HL-60 (cell line): ENCODE measurements at regions not wholly inside any gene's neighbourhood (a gene's known extent, or its start where the extent isn't known, plus 50 kb on each side); places are given as distances from the start of the nearest gene placed in this dataset.

ENCODE experiments used
- DNase-seq, 2 experiments: peaks; one replicate each; pipeline ENCODE4 v3.0.0-alpha.2; 2010 to 2020; ENCODE audit warnings: low read depth in 1 of 2, low spot score in 1 of 2
- H3K27ac ChIP-seq: fragments of 250-450 bp; sonication (Bioruptor Pico); replicated peaks from 2 replicates; pipeline ENCODE4 v1.5.1; 2020; ENCODE audit warnings: mild to moderate bottlenecking, moderate library complexity
- H3K27me3 ChIP-seq: fragments of 250-450 bp; sonication (Bioruptor Pico); 2 replicates; pipeline ENCODE4 v1.5.1; 2021; ENCODE audit warnings: mild to moderate bottlenecking, moderate library complexity; ENCODE audit not compliant: insufficient read depth, poor library complexity, severe bottlenecking
- H3K4me3 ChIP-seq: replicated peaks from 2 replicates; pipeline ENCODE4 v1.5.1; 2011; ENCODE audit warnings: mild to moderate bottlenecking, control low read depth, low read length; ENCODE audit not compliant: insufficient read depth
- GABPA ChIP-seq: IDR thresholded peaks from 2 replicates; pipeline ENCODE4 v1.6.1; 2012; ENCODE audit warnings: low read depth
- POLR2AphosphoS5 ChIP-seq: IDR thresholded peaks from 2 replicates; pipeline ENCODE4 v1.6.1; 2012; ENCODE audit warnings: low read depth
- REST ChIP-seq: IDR thresholded peaks from 2 replicates; pipeline ENCODE4 v1.6.1; 2012; ENCODE audit warnings: low read depth; ENCODE audit not compliant: insufficient replicate concordance
- SPI1 ChIP-seq: IDR thresholded peaks from 2 replicates; pipeline ENCODE4 v1.6.1; 2012; ENCODE audit warnings: low read depth, mild to moderate bottlenecking, borderline replicate concordance
- TF ChIP-seq, protein P1 (sequence below): IDR thresholded peaks from one replicate; pipeline ENCODE4 v1.5.1; 2011; ENCODE audit warnings: low read length, control low read depth, inconsistent platforms; ENCODE audit not compliant: insufficient read depth

DNA sequence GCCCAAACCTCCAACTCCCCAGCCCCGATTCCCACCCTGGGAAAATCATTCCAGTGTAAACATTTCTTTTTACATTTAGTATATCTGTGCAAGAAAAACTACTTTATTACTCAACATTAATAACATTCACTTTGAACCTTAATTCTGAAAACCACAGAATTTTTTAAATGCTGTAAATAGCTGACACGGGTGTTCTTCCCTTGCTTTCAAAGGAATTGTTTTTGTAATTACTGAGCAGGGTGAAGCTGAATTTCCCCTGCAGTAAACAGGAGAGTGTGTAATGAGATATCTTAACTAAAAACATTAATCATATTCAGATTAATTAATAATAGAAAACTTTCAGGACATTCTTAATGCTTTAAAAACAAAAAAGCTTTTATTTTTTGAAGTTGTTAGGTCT, 99.3 kb upstream of the CITED2 start:
- Histone ChIP-seq H3K27me3 (no peaks in the 10 kb centered on the region), H3K27ac (peak overlapping the region; percentile 67), H3K4me3 (no peak overlapping the region)
- TF ChIP-seq GABPA: no peak
- no peak for TF ChIP-seq REST
- no peak for TF ChIP-seq SPI1
- TF ChIP-seq, protein P1, sequence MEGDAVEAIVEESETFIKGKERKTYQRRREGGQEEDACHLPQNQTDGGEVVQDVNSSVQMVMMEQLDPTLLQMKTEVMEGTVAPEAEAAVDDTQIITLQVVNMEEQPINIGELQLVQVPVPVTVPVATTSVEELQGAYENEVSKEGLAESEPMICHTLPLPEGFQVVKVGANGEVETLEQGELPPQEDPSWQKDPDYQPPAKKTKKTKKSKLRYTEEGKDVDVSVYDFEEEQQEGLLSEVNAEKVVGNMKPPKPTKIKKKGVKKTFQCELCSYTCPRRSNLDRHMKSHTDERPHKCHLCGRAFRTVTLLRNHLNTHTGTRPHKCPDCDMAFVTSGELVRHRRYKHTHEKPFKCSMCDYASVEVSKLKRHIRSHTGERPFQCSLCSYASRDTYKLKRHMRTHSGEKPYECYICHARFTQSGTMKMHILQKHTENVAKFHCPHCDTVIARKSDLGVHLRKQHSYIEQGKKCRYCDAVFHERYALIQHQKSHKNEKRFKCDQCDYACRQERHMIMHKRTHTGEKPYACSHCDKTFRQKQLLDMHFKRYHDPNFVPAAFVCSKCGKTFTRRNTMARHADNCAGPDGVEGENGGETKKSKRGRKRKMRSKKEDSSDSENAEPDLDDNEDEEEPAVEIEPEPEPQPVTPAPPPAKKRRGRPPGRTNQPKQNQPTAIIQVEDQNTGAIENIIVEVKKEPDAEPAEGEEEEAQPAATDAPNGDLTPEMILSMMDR: no peak
- no peak for TF ChIP-seq POLR2AphosphoS5
- no peak for DNase-seq

DNA sequence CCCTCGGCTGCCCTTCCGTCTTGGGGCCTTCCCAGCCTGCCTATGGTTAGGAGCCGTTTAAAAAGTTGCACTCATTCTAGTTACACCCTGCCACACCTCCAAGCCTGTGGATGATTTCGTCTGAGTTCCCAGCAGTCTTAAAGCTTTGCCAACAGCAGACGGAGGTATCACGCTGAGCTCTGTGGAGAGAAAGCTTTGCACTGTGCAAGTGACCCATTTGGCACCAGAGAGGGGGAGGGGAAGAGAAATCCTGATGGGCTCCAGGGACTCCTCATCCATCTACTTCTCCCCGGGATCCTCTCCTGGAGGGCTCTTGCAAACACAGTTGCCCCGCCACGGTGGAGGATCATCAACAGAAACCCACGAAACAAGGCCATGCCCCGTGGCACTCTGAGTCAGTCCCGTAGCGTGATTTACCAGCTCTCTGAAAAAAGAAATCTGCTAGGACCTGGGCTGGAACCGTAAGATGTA, 98.8 kb upstream of the CITED2 start:
- no peak for TF ChIP-seq POLR2AphosphoS5
- TF ChIP-seq GABPA: no peak
- TF ChIP-seq, protein P1: no peak
- TF ChIP-seq SPI1: no peak
- TF ChIP-seq REST: no peak
- Histone ChIP-seq H3K27me3 (no peaks in the 10 kb centered on the region), H3K4me3 (no peak overlapping the region), H3K27ac (peak overlapping the region; percentile 67)
- no peak for DNase-seq

DNA sequence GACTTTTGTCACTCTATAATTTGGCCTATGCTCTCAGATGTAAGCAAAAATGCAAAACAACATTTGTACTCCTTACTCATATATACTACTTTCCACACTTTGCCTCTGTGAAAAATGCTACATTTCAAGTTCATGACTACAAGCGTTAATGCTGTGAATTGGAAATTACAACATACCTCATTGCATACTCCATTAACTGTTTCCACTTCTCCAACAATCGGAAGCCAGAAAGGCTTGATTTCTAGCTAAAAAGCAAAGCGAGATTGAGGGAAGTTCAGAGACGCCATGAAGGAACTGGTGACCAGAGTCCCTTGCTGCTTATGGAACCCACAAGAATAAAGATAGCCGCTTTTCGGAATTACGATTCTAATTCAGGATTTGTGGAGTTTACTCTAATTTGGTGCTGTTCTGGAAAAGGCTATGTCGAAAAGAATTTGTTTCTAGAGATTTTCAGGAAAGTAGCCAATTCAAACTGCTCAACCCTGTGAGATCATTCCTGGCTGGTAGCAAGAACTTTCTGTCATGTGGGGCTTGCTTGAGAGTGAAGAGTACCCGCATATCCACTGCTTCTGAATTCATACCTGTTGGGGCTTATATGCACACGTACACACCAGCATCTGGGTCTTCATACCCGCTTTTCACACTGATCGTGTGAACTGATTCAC, 98.0 kb upstream of the CITED2 start:
- TF ChIP-seq GABPA: no peak
- no peak for TF ChIP-seq POLR2AphosphoS5
- TF ChIP-seq REST: no peak
- TF ChIP-seq, protein P1: no peak
- TF ChIP-seq SPI1: no peak
- peak; percentile 62 to 65 for DNase-seq
- no peak overlapping the region for H3K4me3 ChIP-seq
- H3K27me3 ChIP-seq: no peaks in the 10 kb centered on the region
- peak overlapping the region; percentile 67 for H3K27ac ChIP-seq
